Raji (cell line): ENCODE measurements at regions not wholly inside any gene's neighbourhood (a gene's known extent, or its start where the extent isn't known, plus 50 kb on each side); places are given as distances from the start of the nearest gene placed in this dataset.

Source experiments
- POLR2A ChIP-seq: IDR thresholded peaks from 2 replicates; pipeline ENCODE4 v1.6.1; 2011; ENCODE audit warnings: low read depth, low read length, control low read depth; ENCODE audit not compliant: insufficient read depth

- TF ChIP-seq POLR2A: no peak
These were observed 77.0 kb upstream of the FOXN3 start for GRCh38 chr14:89493877-89494634.

GRCh38 chr14:89493406-89493805 lies 76.4 kb upstream of the FOXN3 start:
- no peak for TF ChIP-seq POLR2A

- no peak for TF ChIP-seq POLR2A
These were observed 74.8 kb upstream of the FOXN3 start for GRCh38 chr14:89491711-89492381.

GRCh38 chr14:89490466-89490865 lies 73.4 kb upstream of the FOXN3 start:
- TF ChIP-seq POLR2A: no peak

GRCh38 chr14:89489761-89490437 lies 72.9 kb upstream of the FOXN3 start:
- TF ChIP-seq POLR2A: no peak

- no peak for TF ChIP-seq POLR2A
These were observed 69.9 kb upstream of the FOXN3 start for GRCh38 chr14:89486961-89487360.

GRCh38 chr14:89486505-89486904 lies 69.5 kb upstream of the FOXN3 start:
- no peak for TF ChIP-seq POLR2A

- no peak for TF ChIP-seq POLR2A
These were observed 68.2 kb upstream of the FOXN3 start for GRCh38 chr14:89485264-89485663.

- TF ChIP-seq POLR2A: no peak
These were observed 67.2 kb upstream of the FOXN3 start for GRCh38 chr14:89484051-89484844.

GRCh38 chr14:89481196-89481595 lies 64.2 kb upstream of the FOXN3 start:
- TF ChIP-seq POLR2A: no peak

GRCh38 chr14:89480278-89480677 lies 63.2 kb upstream of the FOXN3 start:
- no peak for TF ChIP-seq POLR2A

GRCh38 chr14:89479802-89480201 lies 62.8 kb upstream of the FOXN3 start:
- no peak for TF ChIP-seq POLR2A

GRCh38 chr14:89477391-89477790 lies 60.4 kb upstream of the FOXN3 start:
- TF ChIP-seq POLR2A: no peak

GRCh38 chr14:89476354-89476896 lies 59.4 kb upstream of the FOXN3 start:
- no peak for TF ChIP-seq POLR2A

- no peak for TF ChIP-seq POLR2A
These were observed 57.4 kb upstream of the FOXN3 start for GRCh38 chr14:89474464-89474863.
